ENCODE measurements at regions not wholly inside any gene's neighbourhood (a gene's known extent, or its start where the extent isn't known, plus 50 kb on each side); places are given as distances from the start of the nearest gene placed in this dataset.
"Not testable (repeated sequence)": the region's sequence is repeated elsewhere in the genome, so short reads cannot be mapped to it uniquely, and the experiment has no call there.

DNA sequence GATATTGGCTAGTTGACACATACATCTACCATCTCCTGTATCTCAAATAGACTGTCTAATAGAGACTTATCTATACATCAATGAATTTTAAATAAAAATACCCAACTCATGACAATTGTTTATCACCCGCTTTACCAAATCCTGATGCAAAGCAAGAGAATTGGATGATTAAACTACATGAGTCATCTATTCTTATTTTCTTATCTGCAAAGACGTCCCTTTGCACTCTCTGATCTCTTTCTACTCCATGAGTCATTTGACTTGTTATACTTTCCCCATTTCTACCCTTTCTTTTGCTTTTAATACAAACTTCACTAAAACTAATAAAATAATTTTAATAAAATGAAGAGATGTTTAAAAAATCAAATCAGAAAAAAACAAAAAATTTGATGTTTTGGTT, 261.7 kb upstream of the MAP2 start:
- TF ChIP-seq, protein P1, sequence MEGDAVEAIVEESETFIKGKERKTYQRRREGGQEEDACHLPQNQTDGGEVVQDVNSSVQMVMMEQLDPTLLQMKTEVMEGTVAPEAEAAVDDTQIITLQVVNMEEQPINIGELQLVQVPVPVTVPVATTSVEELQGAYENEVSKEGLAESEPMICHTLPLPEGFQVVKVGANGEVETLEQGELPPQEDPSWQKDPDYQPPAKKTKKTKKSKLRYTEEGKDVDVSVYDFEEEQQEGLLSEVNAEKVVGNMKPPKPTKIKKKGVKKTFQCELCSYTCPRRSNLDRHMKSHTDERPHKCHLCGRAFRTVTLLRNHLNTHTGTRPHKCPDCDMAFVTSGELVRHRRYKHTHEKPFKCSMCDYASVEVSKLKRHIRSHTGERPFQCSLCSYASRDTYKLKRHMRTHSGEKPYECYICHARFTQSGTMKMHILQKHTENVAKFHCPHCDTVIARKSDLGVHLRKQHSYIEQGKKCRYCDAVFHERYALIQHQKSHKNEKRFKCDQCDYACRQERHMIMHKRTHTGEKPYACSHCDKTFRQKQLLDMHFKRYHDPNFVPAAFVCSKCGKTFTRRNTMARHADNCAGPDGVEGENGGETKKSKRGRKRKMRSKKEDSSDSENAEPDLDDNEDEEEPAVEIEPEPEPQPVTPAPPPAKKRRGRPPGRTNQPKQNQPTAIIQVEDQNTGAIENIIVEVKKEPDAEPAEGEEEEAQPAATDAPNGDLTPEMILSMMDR (IDR thresholded peaks at IDR 0.05; ENCODE audit: borderline replicate concordance, extremely low read depth, low read length, poor library complexity, severe bottlenecking) = no peak
- TF ChIP-seq EZH2 (IDR thresholded peaks at IDR 0.05; ENCODE audit: borderline replicate concordance, low read depth, low read length, severe bottlenecking) = no peak
- no peak for ATAC-seq (ENCODE audit: insufficient read depth, low read depth)
- DNase-seq = no peak

DNA sequence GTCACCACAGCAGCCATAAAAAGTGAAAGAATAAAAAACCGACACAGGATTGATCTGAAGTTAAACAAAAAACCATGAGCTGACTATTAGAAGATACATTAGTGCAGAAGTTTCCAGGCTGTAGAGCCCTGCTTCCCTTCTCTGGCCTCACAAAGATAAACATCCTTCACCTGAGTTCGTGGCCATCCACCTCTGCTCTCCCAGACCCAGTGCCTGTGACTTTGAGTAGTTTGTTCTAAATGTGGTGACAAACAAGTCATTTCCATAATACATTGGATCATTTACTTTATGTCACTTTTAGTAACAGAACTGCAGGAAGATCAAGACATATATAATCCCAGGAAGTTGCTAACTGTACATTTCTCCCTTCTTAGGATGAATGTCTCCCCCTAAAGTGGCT, 241.9 kb upstream of the MAP2 start:
- DNase-seq = no peak
- no peak overlapping the region for H3K4me3 ChIP-seq (ENCODE audit: low read depth in 1 of 2, low read length in 2 of 2)

More for the DNA sequence above, 261.7 kb upstream of the MAP2 start:
- Histone ChIP-seq H3K4me1 (ENCODE audit: insufficient read depth, low read length) (no peaks in the 10 kb centered on the region), H3K36me3 (ENCODE audit: insufficient read depth, low read length) (no peaks in the 10 kb centered on the region), H3K9ac (ENCODE audit: low read depth, low read length) (no peak overlapping the region), H3K9me3 (ENCODE audit: insufficient read depth, low read length, severe bottlenecking) (no peaks in the 10 kb centered on the region), H4K20me1 (ENCODE audit: insufficient read depth, low read length) (no peaks in the 10 kb centered on the region), H3K27ac (ENCODE audit: low read length) (no peak overlapping the region), H3K4me3 (ENCODE audit: low read depth in 1 of 2, low read length in 2 of 2) (no peak overlapping the region), H3K79me2 (ENCODE audit: insufficient read depth, low read length) (no peaks in the 10 kb centered on the region), H3K4me2 (ENCODE audit: insufficient read depth, low read length) (no peak overlapping the region), H2AFZ (ENCODE audit: low read depth, low read length) (no peak overlapping the region), H3K27me3 (ENCODE audit: insufficient read depth, low read length, poor library complexity) (no peaks in the 10 kb centered on the region)

DNA sequence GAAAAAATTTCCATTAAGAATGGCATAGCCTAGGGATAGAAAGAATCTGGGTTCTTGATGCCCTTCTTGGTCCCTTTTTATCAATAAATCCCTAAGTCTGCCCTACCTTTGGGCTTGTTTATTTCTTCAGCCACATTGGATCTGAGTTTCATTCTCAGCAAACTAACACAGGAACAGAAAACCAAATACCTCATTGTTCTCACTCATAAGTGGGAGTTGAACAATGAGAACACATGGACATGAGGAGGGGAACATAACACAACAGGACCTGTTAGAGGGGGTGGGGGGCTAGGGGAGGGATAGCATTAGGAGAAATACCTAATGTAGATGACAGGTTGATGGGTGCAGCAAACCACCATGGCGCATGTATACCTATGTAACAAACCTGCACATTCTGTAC, 237.0 kb upstream of the MAP2 start:
- H3K4me1 ChIP-seq (ENCODE audit: insufficient read depth, low read length); H3K79me2 ChIP-seq (ENCODE audit: insufficient read depth, low read length); H2AFZ ChIP-seq (ENCODE audit: low read depth, low read length); H3K9ac ChIP-seq (ENCODE audit: low read depth, low read length); H3K27me3 ChIP-seq (ENCODE audit: insufficient read depth, low read length, poor library complexity); H3K4me3 ChIP-seq (ENCODE audit: low read depth in 1 of 2, low read length in 2 of 2); DNase-seq; ATAC-seq (ENCODE audit: insufficient read depth, low read depth); H4K20me1 ChIP-seq (ENCODE audit: insufficient read depth, low read length); H3K27ac ChIP-seq (ENCODE audit: low read length); H3K4me2 ChIP-seq (ENCODE audit: insufficient read depth, low read length); H3K9me3 ChIP-seq (ENCODE audit: insufficient read depth, low read length, severe bottlenecking); H3K36me3 ChIP-seq (ENCODE audit: insufficient read depth, low read length): not testable (repeated sequence)

More for the DNA sequence above, 241.9 kb upstream of the MAP2 start:
- Histone ChIP-seq H3K4me1 (ENCODE audit: insufficient read depth, low read length) (no peaks in the 10 kb centered on the region), H3K9me3 (ENCODE audit: insufficient read depth, low read length, severe bottlenecking) (no peaks in the 10 kb centered on the region), H3K4me2 (ENCODE audit: insufficient read depth, low read length) (no peak overlapping the region), H3K36me3 (ENCODE audit: insufficient read depth, low read length) (no peaks in the 10 kb centered on the region), H3K79me2 (ENCODE audit: insufficient read depth, low read length) (no peaks in the 10 kb centered on the region), H3K27ac (ENCODE audit: low read length) (no peak overlapping the region), H3K9ac (ENCODE audit: low read depth, low read length) (no peak overlapping the region), H3K27me3 (ENCODE audit: insufficient read depth, low read length, poor library complexity) (no peaks in the 10 kb centered on the region), H2AFZ (ENCODE audit: low read depth, low read length) (no peak overlapping the region), H4K20me1 (ENCODE audit: insufficient read depth, low read length) (no peaks in the 10 kb centered on the region)
- no peak for TF ChIP-seq EZH2 (IDR thresholded peaks at IDR 0.05; ENCODE audit: borderline replicate concordance, low read depth, low read length, severe bottlenecking)
- TF ChIP-seq, protein P1 (IDR thresholded peaks at IDR 0.05; ENCODE audit: borderline replicate concordance, extremely low read depth, low read length, poor library complexity, severe bottlenecking) = no peak
- ATAC-seq (ENCODE audit: insufficient read depth, low read depth) = no peak

DNA sequence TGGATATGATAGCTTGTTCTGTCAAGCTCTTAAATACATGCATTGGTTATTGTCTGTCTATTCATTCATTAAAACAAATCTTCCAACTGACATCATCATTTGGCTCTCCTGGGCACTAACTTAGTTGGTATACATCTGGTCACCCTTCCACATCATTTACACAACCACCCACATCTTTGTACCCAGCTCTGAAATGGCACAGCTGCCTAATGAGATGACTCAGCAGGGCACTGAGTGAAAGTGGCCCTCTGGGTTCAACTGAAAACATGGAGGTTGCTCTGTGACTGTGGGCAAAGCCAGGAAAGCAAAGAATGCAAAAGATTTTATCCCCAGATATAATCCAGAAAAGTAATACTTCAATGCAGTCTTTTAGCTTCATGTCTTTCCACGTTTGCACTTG, 234.0 kb upstream of the MAP2 start:
- Histone ChIP-seq H3K79me2 (ENCODE audit: insufficient read depth, low read length) (no peaks in the 10 kb centered on the region), H3K4me3 (ENCODE audit: low read depth in 1 of 2, low read length in 2 of 2) (no peak overlapping the region), H3K4me1 (ENCODE audit: insufficient read depth, low read length) (no peaks in the 10 kb centered on the region), H2AFZ (ENCODE audit: low read depth, low read length) (no peak overlapping the region), H3K9me3 (ENCODE audit: insufficient read depth, low read length, severe bottlenecking) (no peaks in the 10 kb centered on the region), H3K4me2 (ENCODE audit: insufficient read depth, low read length) (no peak overlapping the region), H4K20me1 (ENCODE audit: insufficient read depth, low read length) (no peaks in the 10 kb centered on the region), H3K27me3 (ENCODE audit: insufficient read depth, low read length, poor library complexity) (no peaks in the 10 kb centered on the region), H3K9ac (ENCODE audit: low read depth, low read length) (no peak overlapping the region), H3K36me3 (ENCODE audit: insufficient read depth, low read length) (no peaks in the 10 kb centered on the region), H3K27ac (ENCODE audit: low read length) (no peak overlapping the region)
- TF ChIP-seq, protein P1 (IDR thresholded peaks at IDR 0.05; ENCODE audit: borderline replicate concordance, extremely low read depth, low read length, poor library complexity, severe bottlenecking) = no peak
- TF ChIP-seq EZH2 (IDR thresholded peaks at IDR 0.05; ENCODE audit: borderline replicate concordance, low read depth, low read length, severe bottlenecking) = no peak
- DNase-seq (no peak), ATAC-seq (ENCODE audit: insufficient read depth, low read depth) (no peak)

All from DND-41 (cell line).